ENCODE measurements at regions not wholly inside any gene's neighbourhood (a gene's known extent, or its start where the extent isn't known, plus 50 kb on each side); places are given as distances from the start of the nearest gene placed in this dataset.
"Not testable (repeated sequence)": the region's sequence is repeated elsewhere in the genome, so short reads cannot be mapped to it uniquely, and the experiment has no call there.

DNA sequence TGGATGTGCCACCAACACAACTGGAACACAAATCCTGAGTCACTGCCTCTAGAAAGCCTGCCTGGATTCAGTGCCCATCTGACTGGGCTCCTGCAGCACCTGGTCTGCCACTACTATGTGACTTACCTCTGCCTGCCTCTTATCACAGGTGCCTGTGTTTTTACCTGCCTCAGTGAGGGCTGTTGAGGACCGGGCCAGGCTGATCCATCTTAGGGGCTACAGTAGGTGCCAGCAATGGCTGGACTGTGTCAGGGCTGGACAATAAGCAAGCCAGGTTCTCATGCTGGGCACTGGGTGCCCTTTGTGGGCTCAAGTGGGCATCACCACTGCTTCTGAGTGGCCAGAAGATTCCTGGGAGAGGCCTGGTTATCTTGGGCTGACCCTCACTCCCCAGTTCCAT lies 948.6 kb upstream of the TPTE start:
- not testable (repeated sequence) for H3K4me1 ChIP-seq (ENCODE audit: control insufficient read depth, insufficient read depth, low read length, poor library complexity, severe bottlenecking); H3K4me3 ChIP-seq (ENCODE audit: insufficient read depth, low read depth, low read length, poor library complexity, severe bottlenecking); H3K27ac ChIP-seq (ENCODE audit: insufficient read depth, low read length, poor library complexity, severe bottlenecking); H3K36me3 ChIP-seq (ENCODE audit: control insufficient read depth, insufficient read depth, low read length); DNase-seq; H3K9me3 ChIP-seq (ENCODE audit: control insufficient read depth, low read length); H3K27me3 ChIP-seq (replicated peaks; ENCODE audit: control insufficient read depth, insufficient read depth, low read length, poor library complexity, severe bottlenecking)

DNA sequence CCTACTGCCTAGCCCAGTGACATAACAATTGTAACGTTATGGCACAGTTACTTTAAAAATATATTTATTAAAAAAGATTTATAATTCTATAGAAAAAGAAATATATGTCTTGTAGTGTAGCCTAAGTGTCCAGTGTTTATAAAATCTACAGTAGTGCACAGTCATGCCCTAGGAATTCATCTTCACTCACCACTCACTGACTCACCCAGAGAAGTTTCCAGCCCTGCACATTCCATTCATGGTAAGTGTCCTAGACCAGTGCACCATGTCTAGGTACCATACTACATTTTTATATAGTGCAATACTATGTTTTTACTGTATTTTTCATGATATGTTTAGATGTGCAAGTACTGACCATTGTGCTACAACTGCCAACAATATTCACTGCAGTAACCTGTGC lies 947.9 kb upstream of the TPTE start:
- not testable (repeated sequence) for H3K4me3 ChIP-seq (ENCODE audit: insufficient read depth, low read depth, low read length, poor library complexity, severe bottlenecking); H3K27ac ChIP-seq (ENCODE audit: insufficient read depth, low read length, poor library complexity, severe bottlenecking); H3K4me1 ChIP-seq (ENCODE audit: control insufficient read depth, insufficient read depth, low read length, poor library complexity, severe bottlenecking); H3K36me3 ChIP-seq (ENCODE audit: control insufficient read depth, insufficient read depth, low read length); H3K27me3 ChIP-seq (replicated peaks; ENCODE audit: control insufficient read depth, insufficient read depth, low read length, poor library complexity, severe bottlenecking); DNase-seq; H3K9me3 ChIP-seq (ENCODE audit: control insufficient read depth, low read length)

DNA sequence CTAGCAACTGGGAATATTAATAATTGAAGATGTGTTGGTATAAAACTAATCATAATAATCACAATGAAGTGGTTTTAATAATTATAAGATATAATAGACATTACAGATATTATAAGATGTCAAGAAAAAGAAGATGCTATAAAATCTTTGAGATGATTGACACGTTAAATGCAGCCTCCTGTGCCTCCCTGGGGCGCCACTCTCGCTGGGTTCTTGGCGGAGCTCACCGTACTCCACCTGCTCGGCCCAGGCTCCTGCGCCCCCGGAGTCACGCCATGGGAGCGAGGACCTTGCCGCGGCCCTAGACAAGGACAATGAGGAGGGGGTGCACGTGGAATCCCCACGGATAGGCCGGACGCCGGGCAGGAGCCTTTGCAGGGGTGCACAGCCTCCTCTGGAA lies 942.1 kb upstream of the TPTE start:
- not testable (repeated sequence) for H3K36me3 ChIP-seq (ENCODE audit: control insufficient read depth, insufficient read depth, low read length); H3K4me1 ChIP-seq (ENCODE audit: control insufficient read depth, insufficient read depth, low read length, poor library complexity, severe bottlenecking); H3K27me3 ChIP-seq (replicated peaks; ENCODE audit: control insufficient read depth, insufficient read depth, low read length, poor library complexity, severe bottlenecking); H3K27ac ChIP-seq (ENCODE audit: insufficient read depth, low read length, poor library complexity, severe bottlenecking); DNase-seq; H3K4me3 ChIP-seq (ENCODE audit: insufficient read depth, low read depth, low read length, poor library complexity, severe bottlenecking); H3K9me3 ChIP-seq (ENCODE audit: control insufficient read depth, low read length)

DNA sequence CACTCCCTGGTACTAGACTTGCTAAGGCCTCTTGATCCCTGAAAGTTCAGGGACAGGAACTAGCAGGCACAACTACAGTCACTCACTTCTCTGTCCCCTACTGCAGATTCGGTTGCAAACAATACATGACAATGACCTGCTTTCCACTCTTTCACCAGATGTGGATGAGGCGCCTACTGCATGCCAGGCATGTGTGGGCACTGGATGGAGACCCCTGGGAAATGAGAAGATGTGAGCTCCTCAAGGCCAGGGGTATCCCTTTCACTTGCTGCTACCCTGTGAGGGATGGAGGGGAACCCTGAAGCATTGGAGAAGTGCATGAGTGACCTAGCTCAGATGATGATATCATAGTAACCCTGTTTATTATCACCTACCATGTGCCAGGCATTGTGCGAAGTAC lies 933.4 kb upstream of the TPTE start:
- not testable (repeated sequence) for H3K27me3 ChIP-seq (replicated peaks; ENCODE audit: control insufficient read depth, insufficient read depth, low read length, poor library complexity, severe bottlenecking); H3K9me3 ChIP-seq (ENCODE audit: control insufficient read depth, low read length); H3K36me3 ChIP-seq (ENCODE audit: control insufficient read depth, insufficient read depth, low read length); H3K4me1 ChIP-seq (ENCODE audit: control insufficient read depth, insufficient read depth, low read length, poor library complexity, severe bottlenecking); H3K27ac ChIP-seq (ENCODE audit: insufficient read depth, low read length, poor library complexity, severe bottlenecking); DNase-seq; H3K4me3 ChIP-seq (ENCODE audit: insufficient read depth, low read depth, low read length, poor library complexity, severe bottlenecking)

DNA sequence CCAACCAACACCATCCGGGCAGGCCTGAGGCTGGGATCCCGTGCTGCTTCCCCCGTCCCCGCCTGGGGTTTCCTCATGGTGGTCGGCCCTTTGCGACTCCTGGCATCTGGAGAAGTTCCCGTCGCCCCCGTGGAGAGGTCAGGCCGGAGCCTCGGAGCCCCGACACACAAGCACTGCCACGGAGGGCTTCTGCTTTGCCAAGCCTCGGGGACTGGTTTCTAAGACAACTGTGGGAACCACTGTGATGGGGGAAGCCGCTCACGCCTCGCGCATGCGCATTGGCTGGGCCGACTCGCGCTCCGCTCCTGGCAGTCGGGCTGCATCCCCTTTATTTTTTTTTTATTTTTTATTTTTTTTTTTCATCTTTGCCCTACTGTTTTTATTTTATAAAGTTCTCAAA lies 928.8 kb upstream of the TPTE start:
- not testable (repeated sequence) for H3K36me3 ChIP-seq (ENCODE audit: control insufficient read depth, insufficient read depth, low read length); H3K9me3 ChIP-seq (ENCODE audit: control insufficient read depth, low read length); H3K4me3 ChIP-seq (ENCODE audit: insufficient read depth, low read depth, low read length, poor library complexity, severe bottlenecking); H3K27ac ChIP-seq (ENCODE audit: insufficient read depth, low read length, poor library complexity, severe bottlenecking); H3K4me1 ChIP-seq (ENCODE audit: control insufficient read depth, insufficient read depth, low read length, poor library complexity, severe bottlenecking); H3K27me3 ChIP-seq (replicated peaks; ENCODE audit: control insufficient read depth, insufficient read depth, low read length, poor library complexity, severe bottlenecking); DNase-seq

DNA sequence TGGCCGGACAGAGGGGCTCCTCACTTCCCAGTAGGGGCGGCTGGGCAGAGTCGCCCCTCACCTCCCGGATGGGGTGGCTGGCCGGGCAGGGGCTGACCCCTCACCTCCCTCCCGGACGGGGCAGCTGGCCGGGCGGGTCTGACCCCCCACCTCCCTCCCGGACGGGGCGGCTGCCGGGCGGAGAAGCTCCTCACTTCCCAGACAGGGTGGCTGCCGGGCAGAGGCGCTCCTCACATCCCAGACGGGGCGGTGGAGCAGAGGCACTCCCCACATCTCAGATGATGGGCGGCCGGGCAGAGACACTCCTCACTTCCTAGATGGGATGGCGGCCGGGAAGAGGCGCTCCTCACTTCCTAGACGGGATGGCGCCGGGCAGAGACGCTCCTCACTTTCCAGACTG lies 927.7 kb upstream of the TPTE start:
- H3K27me3 ChIP-seq (replicated peaks; ENCODE audit: control insufficient read depth, insufficient read depth, low read length, poor library complexity, severe bottlenecking); H3K4me3 ChIP-seq (ENCODE audit: insufficient read depth, low read depth, low read length, poor library complexity, severe bottlenecking); DNase-seq; H3K27ac ChIP-seq (ENCODE audit: insufficient read depth, low read length, poor library complexity, severe bottlenecking); H3K36me3 ChIP-seq (ENCODE audit: control insufficient read depth, insufficient read depth, low read length); H3K9me3 ChIP-seq (ENCODE audit: control insufficient read depth, low read length); H3K4me1 ChIP-seq (ENCODE audit: control insufficient read depth, insufficient read depth, low read length, poor library complexity, severe bottlenecking): not testable (repeated sequence)

DNA sequence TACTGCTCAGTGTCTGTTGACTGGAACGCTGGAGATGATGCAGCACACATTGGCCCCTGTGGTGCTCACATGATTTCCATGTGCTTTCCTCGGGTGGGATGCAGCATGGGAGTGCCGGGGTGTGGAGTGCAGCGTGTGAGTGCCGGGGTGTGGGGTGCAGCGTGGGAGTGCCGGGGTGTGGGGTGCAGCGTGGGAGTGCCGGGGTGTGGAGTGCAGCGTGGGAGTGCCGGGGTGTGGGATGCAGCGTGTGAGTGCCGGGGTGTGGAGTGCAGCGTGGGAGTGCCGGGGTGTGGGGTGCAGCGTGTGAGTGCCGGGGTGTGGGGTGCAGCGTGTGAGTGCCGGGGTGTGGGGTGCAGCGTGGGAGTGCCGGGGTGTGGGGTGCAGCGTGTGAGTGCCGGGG lies 907.4 kb upstream of the TPTE start:
- H3K27me3 ChIP-seq (replicated peaks; ENCODE audit: control insufficient read depth, insufficient read depth, low read length, poor library complexity, severe bottlenecking); H3K36me3 ChIP-seq (ENCODE audit: control insufficient read depth, insufficient read depth, low read length); H3K9me3 ChIP-seq (ENCODE audit: control insufficient read depth, low read length); H3K4me1 ChIP-seq (ENCODE audit: control insufficient read depth, insufficient read depth, low read length, poor library complexity, severe bottlenecking); H3K4me3 ChIP-seq (ENCODE audit: insufficient read depth, low read depth, low read length, poor library complexity, severe bottlenecking); H3K27ac ChIP-seq (ENCODE audit: insufficient read depth, low read length, poor library complexity, severe bottlenecking); DNase-seq: not testable (repeated sequence)

DNA sequence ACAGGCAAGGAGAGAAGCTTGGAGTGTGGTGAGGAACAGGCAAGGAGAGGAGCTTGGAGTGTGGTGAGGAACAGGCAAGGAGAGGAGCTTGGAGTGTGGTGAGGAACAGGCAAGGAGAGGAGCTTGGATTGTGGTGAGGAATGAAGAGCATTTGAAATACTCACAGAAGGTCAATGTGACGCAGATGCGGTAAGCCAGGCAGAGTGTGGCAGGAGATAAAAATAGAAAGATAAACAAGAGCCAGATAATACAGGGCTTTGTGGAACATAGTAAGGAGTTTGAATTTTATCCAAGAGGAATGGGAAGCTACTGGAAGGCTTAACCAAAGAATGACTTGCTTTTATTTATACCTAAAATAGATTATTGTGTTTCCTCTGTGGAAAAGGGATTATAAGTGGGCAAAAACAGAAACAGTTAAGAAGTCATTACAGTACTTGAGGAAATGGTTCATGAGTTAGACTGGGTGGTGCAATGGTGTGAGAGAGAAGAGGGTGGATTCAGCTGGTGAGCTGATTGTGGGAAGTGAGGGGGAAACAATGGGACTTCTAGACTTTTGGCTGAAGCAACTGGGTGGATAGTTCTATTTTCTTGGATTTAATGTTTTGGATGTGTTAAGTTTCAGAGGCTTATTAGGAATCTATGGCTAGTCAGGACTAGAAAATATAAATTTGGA lies 900.1 kb upstream of the TPTE start:
- not testable (repeated sequence) for H3K4me1 ChIP-seq (ENCODE audit: control insufficient read depth, insufficient read depth, low read length, poor library complexity, severe bottlenecking); DNase-seq; H3K36me3 ChIP-seq (ENCODE audit: control insufficient read depth, insufficient read depth, low read length); H3K27me3 ChIP-seq (replicated peaks; ENCODE audit: control insufficient read depth, insufficient read depth, low read length, poor library complexity, severe bottlenecking); H3K27ac ChIP-seq (ENCODE audit: insufficient read depth, low read length, poor library complexity, severe bottlenecking); H3K4me3 ChIP-seq (ENCODE audit: insufficient read depth, low read depth, low read length, poor library complexity, severe bottlenecking); H3K9me3 ChIP-seq (ENCODE audit: control insufficient read depth, low read length)

DNA sequence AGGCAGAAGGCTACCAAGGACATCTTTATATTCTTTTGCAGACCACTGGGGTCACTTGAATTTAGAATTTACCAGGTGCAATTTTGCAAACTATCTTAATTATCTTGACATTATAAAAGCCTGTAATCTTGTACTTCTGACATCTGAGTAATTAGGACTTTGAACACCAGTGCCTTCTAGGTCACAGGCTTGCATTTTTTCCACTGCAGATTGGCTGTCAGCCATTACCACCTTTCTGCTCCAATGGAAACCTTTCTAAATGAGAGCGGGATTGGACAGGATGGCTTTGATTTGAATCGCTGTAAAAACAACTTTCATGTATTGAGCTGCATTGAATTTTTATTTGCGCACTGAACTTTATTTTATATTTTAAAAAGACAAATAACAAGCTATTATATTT lies 893.3 kb upstream of the TPTE start:
- not testable (repeated sequence) for H3K36me3 ChIP-seq (ENCODE audit: control insufficient read depth, insufficient read depth, low read length); DNase-seq; H3K9me3 ChIP-seq (ENCODE audit: control insufficient read depth, low read length); H3K4me3 ChIP-seq (ENCODE audit: insufficient read depth, low read depth, low read length, poor library complexity, severe bottlenecking); H3K27ac ChIP-seq (ENCODE audit: insufficient read depth, low read length, poor library complexity, severe bottlenecking); H3K4me1 ChIP-seq (ENCODE audit: control insufficient read depth, insufficient read depth, low read length, poor library complexity, severe bottlenecking); H3K27me3 ChIP-seq (replicated peaks; ENCODE audit: control insufficient read depth, insufficient read depth, low read length, poor library complexity, severe bottlenecking)

DNA sequence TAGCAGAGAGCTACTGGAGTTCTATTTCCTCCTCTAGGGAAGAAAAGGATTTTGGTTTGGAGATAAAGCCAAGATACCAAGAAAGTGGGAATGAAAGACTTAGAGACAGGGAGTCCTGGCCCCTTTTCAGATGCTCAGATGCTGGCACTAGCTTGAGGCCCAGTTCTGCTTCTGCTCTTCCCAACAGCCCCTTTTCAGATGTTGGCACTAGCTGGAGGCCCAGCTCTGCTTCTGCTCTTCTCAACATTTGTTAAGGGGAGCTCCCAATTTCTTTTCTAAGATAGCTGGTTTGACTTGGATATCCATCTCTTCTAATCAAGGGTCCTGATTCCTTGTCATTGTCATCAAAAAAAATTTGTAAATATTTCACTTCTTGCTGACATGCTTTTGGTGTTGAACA lies 874.0 kb upstream of the TPTE start:
- H3K9me3 ChIP-seq (ENCODE audit: control insufficient read depth, low read length); DNase-seq; H3K27me3 ChIP-seq (replicated peaks; ENCODE audit: control insufficient read depth, insufficient read depth, low read length, poor library complexity, severe bottlenecking); H3K4me1 ChIP-seq (ENCODE audit: control insufficient read depth, insufficient read depth, low read length, poor library complexity, severe bottlenecking); H3K4me3 ChIP-seq (ENCODE audit: insufficient read depth, low read depth, low read length, poor library complexity, severe bottlenecking); H3K27ac ChIP-seq (ENCODE audit: insufficient read depth, low read length, poor library complexity, severe bottlenecking); H3K36me3 ChIP-seq (ENCODE audit: control insufficient read depth, insufficient read depth, low read length): not testable (repeated sequence)

DNA sequence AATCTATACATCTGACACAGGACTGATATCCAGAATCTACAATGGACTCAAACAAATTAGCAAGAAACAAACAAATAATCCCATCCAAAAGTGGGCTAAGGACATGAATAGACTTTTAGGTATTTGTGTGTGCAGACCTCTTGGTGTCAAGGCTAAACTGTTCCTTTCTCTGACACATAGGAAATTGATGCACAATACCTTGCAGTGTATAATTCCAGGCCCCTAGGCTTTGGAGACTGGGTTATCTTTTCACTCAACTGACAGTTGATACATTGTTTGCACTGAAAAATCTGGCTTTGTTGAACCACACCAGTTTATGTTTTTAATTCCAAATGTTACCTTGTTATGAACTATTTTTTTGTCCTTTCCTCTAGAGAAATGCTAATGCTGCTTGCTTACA lies 873.1 kb upstream of the TPTE start:
- not testable (repeated sequence) for H3K4me3 ChIP-seq (ENCODE audit: insufficient read depth, low read depth, low read length, poor library complexity, severe bottlenecking); H3K27ac ChIP-seq (ENCODE audit: insufficient read depth, low read length, poor library complexity, severe bottlenecking); H3K4me1 ChIP-seq (ENCODE audit: control insufficient read depth, insufficient read depth, low read length, poor library complexity, severe bottlenecking); H3K36me3 ChIP-seq (ENCODE audit: control insufficient read depth, insufficient read depth, low read length); H3K27me3 ChIP-seq (replicated peaks; ENCODE audit: control insufficient read depth, insufficient read depth, low read length, poor library complexity, severe bottlenecking); H3K9me3 ChIP-seq (ENCODE audit: control insufficient read depth, low read length); DNase-seq

All from effector memory CD4-positive, alpha-beta T cell (primary cell).